SW 1271 (cell line): ENCODE measurements at regions not wholly inside any gene's neighbourhood (a gene's known extent, or its start where the extent isn't known, plus 50 kb on each side); places are given as distances from the start of the nearest gene placed in this dataset.

Source experiments
- DNase-seq, 2 experiments: peaks; one replicate each; lab custom pipeline; 2025; lab: John Stamatoyannopoulos, UW

DNA sequence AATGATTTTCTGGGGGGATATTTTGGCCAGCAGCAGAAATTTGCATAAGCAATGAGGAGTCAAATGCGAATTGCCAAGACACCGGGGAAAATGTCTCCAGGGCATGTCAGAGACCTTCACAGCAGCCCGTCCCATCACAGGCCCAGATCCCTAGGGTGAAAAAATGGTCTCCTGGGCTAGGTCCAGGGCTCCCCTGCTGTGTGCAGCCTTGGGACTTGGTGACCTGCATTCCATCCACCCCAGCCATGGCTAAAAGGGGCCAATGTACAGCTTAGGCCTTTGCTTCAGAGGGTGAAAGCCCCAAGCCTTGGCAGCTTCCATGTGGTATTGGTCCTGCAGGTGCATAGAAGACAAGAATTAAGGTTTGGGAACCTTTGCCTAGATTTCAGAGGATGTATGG, 534.5 kb upstream of the MEF2C start:
- no peak for DNase-seq

- no peak for DNase-seq
Measured at GRCh38 chr5:89411891-89412290, 528.9 kb upstream of the MEF2C start.

- DNase-seq: no peak
Measured at GRCh38 chr5:89407054-89407453, 524.1 kb upstream of the MEF2C start.

DNA sequence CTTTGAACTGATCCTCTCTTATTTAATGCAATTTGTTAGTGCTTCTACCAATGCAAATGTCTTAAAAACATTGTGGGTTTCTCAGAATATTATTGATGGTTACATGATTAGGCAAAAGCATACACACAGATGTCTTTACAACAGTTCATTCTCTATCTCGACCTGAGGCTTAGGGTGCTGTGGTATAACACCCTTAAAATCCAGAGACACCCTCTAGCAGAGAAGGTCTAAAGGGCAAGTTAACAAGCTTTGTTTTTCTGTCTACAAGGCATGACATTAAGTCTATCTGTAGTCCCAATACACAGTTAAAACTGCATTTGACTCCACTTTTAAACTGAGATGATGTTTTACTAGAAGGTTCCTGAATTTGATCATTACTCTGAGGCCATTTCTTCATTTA, 518.7 kb upstream of the MEF2C start:
- no peak for DNase-seq

- DNase-seq: no peak
Measured at GRCh38 chr5:89401012-89401411, 518.0 kb upstream of the MEF2C start.

DNA sequence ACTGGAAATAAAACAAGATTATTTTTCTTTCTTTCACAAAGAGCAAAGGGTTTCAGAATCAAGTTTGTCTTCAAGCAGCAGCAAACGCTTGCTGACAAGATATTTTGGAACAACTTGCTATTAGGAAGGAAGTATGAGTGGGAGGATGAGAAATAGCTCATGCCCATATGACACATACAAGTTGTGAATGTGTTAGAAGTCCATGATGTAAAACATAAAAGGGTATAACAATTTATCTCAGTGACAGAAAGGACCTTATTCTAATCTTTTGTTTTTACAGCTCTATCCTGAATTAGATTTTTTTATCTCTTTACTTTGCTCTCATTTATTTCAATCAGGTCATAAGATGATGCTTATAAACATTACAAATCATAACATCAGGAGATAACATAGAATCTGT, 516.6 kb upstream of the MEF2C start:
- DNase-seq: no peak

GRCh38 chr5:89397096-89397495, 514.1 kb upstream of the MEF2C start:
- no peak for DNase-seq

GRCh38 chr5:89396278-89396954, 513.4 kb upstream of the MEF2C start:
- no peak for DNase-seq

GRCh38 chr5:89395111-89395510, 512.1 kb upstream of the MEF2C start:
- DNase-seq: no peak

GRCh38 chr5:89388872-89389271, 505.9 kb upstream of the MEF2C start:
- no peak for DNase-seq

DNA sequence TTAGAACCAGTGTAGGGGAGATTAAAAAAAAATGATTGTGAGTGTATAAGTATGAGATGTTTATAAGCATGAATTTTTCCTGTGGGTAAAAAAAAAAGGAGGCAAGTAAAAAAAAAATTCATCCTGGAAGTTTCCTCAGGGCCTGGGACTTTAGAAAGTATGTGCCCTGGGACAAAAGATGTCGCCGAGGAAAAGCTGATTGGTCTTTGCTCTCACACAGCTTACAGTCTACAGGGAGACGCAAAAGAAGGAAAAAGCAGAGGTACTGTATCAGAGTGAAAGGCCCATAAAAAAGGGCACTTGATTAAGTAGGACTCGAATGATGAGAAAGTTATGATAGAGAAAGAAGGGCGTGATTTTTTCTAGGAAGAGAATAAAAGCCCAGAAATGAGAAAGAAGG, 501.4 kb upstream of the MEF2C start:
- no peak for DNase-seq

GRCh38 chr5:89380635-89381034, 497.7 kb upstream of the MEF2C start:
- no peak for DNase-seq

- DNase-seq: no peak
Measured at GRCh38 chr5:89377767-89378455, 494.9 kb upstream of the MEF2C start.

DNA sequence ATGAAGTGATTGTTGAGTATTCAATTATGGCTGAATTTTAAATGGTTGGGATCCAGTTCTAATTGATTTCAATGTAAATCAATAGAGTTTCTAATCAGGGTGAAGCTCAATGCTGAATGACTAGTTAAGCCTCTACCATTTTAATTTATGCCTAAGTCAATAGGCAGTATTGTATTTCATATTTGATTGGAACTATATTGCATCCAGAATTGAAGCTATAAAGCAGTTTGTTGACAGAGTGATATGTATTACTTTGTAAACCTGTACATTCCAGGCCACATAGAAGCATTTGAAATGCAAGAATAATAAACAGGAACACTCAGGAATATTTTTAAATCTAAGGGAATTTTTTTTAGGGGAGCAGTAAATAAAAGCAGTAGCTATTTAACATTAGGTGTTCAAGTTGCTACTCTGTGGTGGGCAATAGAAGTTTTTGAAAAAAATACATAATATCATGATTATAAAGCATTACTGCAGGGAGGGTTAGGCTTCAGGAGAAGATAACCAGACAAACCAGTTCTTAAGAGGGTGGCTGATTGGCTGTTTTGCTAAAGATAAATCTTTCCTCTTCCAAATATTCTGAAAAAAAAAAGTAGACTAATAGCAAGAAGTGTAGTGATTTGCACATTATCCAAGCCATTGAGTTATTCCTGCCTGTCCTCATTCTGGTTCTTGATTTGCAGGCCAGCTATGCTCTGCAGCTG, 492.0 kb upstream of the MEF2C start:
- DNase-seq: no peak

DNA sequence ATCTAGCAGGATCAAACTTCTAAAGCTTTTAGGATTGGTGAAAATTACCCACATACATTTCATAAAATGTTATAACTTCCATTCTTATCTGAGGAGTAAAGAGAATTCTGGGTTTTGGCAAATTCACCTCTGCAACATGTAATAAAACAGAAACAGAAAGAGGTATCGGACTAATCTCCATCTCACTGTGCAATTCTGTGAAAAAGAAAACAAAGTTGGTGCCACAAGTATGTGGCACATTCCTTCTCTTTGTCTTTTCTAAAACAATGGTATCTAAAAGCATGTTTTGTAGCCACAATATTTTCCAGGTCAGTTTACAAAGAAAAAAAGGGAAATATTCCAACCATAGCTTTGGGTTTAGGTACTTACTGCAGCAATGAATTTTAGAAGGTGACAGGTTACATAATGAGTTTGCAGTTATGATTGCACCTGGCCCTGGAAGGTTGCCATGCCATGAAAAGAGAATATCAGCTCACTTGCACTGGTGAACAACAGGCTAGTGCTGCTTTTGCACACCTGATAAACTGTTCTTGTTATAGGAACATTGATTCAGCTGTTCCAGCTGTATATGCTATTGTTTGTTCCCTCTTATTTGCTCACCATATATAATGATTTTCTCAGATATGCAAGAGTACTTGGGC, 491.3 kb upstream of the MEF2C start:
- no peak for DNase-seq

GRCh38 chr5:89372176-89372575, 489.2 kb upstream of the MEF2C start:
- DNase-seq: no peak

- DNase-seq: no peak
Measured at GRCh38 chr5:89371646-89372045, 488.7 kb upstream of the MEF2C start.

GRCh38 chr5:89359046-89359445, 476.1 kb upstream of the MEF2C start:
- no peak for DNase-seq

DNA sequence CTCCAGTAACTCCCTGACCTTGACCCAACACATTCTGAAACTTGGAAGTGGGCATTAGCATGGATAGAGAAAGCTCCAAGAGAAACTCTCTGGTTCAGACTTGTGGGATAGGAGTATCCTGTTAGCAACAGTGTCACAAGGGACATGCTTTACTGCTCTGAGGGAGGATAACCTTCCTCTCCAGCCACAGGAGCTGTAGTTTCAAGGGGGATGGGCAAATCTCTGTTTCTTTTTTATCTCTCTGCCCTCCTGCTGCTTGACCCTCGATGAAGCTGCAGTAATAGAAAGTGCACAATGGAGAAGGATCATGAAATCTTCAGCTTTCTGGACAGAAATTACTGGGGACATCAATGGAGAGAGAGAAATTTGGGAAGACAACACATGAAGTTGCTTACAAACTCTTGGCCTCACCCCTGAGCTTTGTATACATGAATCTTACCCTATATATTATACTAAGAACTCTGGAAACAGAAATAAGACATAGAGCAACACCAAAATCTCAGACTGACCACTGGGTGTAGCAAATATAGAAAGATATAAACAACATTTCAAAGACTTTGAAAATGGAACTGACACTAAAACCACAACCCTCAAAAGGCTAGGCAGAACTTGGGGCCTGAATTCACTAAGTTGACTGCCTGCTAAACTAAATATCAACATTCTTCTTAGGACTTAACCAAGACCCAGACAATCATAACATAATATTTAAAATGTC, 471.0 kb upstream of the MEF2C start:
- DNase-seq: no peak

DNA sequence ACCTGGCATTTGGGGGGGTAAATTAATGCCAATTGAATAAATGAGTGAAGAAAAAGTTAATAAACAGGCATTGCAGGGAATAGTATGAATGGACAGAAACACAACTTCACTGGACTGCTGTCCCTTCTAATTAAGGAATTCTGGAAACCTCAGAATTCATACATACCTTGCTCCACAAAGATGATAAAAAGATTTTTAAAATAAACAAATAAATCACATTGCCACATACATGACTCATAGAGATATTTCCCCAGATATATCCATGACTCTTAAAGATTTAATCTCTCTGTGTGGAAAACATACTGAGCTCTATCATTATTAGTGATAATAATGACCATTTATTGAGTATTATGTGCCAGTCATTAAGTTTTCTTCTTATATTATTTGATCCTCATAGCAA, 469.0 kb upstream of the MEF2C start:
- DNase-seq: no peak

GRCh38 chr5:89351222-89351621, 468.2 kb upstream of the MEF2C start:
- no peak for DNase-seq

DNA sequence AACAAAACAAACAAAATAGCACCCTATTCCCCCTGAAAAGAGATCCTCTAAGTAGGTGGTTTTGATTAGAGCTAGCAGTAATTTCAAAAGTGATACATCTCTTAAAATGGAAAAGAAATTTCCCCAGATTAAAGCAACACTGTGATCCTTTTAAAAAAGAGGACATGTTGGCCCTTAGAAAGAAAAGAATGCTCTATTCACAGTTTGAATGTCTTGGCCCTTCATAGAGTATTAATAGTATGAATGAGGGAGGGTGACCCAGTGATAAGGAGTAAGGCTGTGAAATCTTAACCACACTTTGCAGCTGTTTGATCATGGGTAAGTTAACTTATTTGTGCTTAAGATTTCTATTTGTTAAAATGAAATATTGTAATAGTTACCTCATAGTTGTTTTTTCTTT, 467.7 kb upstream of the MEF2C start:
- no peak for DNase-seq
